Inflammatory macrophage treated with lipopolysaccharide for 1 hour (primary cell): ENCODE measurements at regions not wholly inside any gene's neighbourhood (a gene's known extent, or its start where the extent isn't known, plus 50 kb on each side); places are given as distances from the start of the nearest gene placed in this dataset.
"Not testable (repeated sequence)": the region's sequence is repeated elsewhere in the genome, so short reads cannot be mapped to it uniquely, and the experiment has no call there.

Source experiments
- DNase-seq, 2 donors: peaks; one replicate each; pipeline ENCODE4 v3.0.0-alpha.2; 2020 to 2022

DNA sequence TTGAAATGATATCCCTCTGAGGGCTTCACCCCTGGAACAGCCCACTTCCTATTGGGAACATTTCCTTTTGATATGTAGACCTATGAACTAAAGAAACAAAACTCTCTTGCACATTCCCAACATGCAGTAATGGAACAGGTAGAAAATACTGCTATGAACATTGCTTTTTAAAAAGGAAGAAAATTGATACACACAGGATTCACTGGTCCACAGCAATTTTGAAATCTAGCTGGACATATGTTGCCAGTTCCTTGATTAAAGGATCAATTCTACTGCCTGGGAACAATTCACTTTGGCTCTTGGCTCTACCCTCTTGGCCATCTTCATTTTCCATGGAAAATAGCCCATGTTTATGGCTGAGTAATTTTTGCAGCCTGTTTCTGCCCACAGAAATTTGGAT, 74.9 kb upstream of the ZNF280D start:
- no peak for DNase-seq

DNA sequence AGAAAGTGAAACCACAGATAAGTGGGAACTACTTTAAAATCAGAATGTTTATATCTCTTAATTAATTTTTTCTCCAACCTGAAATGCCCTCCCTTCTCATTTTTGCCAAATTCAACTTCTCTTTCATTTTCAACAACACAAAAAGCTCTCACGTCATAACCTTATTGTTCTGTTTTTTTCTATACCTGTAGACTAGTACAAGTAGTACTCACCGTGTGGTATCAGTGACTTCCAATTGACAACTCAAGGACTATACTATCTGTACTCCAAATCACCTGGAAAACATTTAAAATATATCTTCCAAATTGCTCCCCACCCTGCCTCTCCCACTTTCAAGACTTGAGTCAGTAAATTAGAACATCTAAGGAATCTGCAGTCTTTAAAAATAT, 72.8 kb upstream of the ZNF280D start:
- DNase-seq: no peak

- DNase-seq: no peak
These were observed 72.3 kb upstream of the ZNF280D start for GRCh38 chr15:56805466-56806147.

DNA sequence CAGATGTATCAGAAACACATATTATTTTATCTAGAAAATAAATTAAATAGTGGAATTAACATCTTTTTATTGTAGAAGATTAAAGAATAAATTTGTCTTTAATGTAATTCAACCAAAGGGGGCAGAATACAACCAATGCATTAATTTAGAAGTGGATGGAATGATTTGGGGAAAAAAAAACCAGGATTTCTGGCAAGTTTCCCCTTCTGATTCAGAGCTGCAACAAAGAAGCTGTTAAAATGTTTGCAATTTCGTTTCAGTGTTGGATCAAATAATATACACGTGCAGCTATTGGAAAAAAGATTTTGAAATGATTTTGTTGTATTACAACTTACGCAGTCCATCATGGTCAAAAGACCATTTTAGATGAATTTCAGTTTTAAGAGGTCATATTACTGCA, 71.6 kb upstream of the ZNF280D start:
- DNase-seq: no peak

- no peak for DNase-seq
These were observed 71.0 kb upstream of the ZNF280D start for GRCh38 chr15:56804279-56804678.

DNA sequence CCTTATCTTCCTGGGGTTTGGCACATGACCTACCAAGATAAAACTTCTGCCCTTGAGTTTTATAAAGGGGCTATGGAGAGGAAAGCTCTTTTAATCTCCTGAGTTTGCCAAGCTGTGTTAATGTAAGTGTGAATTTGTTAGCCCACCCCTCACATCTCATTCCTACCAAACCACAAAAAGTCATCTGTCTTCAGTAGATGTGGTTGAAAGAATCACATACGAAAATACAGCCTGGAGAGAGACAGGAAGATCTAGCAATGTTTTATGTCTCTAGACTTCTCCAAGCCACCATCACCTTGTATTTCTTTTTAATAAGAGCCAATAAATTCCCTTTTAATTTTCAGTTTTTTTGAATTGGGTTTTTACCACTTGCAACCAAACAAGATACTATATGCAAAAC, 68.9 kb upstream of the ZNF280D start:
- DNase-seq: no peak

- DNase-seq: no peak
These were observed 65.3 kb upstream of the ZNF280D start for GRCh38 chr15:56798639-56799038.

GRCh38 chr15:56797720-56798275, 64.5 kb upstream of the ZNF280D start:
- no peak for DNase-seq

DNA sequence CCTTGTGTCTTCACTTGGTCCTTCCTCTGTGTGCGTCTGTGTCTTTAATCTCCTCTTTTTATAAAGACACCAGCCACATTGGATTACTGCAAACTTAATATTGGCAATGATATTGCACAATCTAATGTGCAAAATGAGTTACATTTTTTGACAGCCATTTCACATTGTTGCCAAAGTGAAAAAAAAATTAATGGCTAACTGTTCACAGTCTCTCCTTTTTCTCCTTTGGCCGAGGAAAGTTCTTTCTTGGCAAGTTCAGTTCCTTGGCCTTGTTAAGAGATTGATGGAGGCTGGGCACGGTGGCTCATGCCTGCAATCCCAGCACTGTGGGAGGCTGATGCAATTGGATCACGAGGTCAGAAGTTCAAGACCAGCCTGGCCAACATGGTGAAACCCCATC, 62.2 kb upstream of the ZNF280D start:
- DNase-seq: no peak

DNA sequence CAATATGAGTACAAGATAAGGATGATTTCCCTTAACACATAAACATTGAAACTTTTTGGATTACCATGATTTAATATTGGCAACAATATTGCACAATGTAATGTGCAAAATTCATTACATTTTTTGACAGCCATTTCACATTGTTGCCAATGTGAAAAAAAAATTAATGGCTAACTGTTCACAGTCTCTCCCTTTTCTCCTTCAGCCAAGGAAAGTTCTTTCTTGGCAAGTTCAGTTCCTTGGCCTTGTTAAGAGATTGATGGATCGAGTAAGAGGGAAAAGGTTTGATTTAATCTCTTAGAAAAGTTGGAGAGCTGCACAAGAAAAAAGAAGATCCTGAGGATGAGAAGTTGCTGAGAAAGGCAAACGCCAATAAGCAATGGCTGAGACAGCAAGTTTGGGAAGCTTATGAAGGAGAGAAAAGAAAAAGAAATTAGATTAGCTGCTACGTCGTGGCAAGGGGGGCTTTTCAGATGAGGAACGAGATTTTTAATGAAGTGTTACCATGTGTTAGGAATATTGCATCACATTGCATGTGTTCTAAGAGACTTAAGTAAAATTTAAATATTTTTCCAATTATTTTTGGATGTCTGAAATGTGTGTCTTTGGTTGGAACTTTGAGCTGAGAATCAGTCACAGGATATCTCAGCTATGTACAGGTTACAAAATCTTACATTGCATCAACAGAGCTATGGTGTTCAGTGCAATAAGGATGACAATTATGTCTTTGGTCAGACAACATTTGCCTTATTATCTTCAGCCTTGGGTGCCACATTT, 61.4 kb upstream of the ZNF280D start:
- no peak for DNase-seq

GRCh38 chr15:56794165-56794552, 60.9 kb upstream of the ZNF280D start:
- DNase-seq: no peak

GRCh38 chr15:56792211-56792610, 58.9 kb upstream of the ZNF280D start:
- DNase-seq: no peak

DNA sequence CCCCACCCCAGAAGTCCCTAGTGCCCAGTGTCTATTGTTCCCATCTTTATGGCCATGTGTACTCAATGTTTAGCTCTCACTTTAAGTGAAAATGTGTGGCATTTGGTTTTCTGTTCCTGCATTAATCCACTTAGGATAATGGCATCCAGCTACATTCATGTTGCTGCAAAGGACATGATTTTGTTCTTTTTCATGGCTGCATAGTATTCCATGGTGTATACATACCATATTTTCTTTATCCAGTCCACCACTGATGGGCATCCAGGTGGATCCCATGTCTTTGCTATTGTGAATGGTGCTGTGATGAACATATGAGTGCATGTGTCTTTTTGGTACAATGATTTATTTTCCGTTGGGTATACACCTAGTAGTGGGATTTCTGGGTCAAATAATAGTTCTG, 58.2 kb upstream of the ZNF280D start:
- DNase-seq: not testable (repeated sequence)

DNA sequence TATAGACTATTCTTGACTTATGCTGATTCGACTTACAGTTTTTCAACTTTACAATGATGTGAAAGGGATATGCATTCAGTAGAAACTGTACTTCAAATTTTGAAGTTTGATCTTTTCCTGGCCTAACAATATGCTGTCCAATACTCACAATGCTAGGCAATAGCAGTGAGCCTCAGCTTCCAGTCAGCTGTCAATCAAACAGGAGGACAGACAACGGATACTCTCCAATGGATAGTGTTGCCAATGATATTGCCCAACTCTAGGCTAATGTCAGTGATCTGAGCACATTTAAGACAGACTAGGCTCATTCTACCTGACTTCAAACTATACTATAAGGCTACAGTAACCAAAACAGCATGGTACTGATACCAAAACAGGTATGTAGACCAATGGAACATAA, 55.0 kb upstream of the ZNF280D start:
- DNase-seq: no peak

DNA sequence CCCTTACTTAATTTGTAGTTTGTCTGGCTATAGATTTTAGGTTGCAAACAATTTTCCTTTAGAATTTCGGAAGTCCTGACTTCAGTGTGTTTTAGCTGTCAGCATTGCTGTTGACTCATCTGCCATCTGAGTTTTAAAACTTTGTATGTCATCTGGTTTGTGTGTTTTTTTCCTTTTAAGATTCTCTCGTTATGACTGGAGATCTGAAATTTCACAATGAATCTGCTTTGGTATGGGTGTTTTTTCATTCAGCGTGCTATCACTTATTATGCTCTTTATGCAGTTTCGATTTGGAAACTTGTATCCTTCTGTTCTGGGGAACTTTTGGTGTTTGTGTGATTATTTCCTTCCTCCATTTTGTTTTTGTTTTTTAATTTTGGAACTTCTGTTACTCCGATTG, 53.7 kb upstream of the ZNF280D start:
- DNase-seq: no peak

GRCh38 chr15:56783857-56784661, 50.8 kb upstream of the ZNF280D start:
- DNase-seq: no peak

GRCh38 chr15:56783156-56783856, 50.0 kb upstream of the ZNF280D start:
- no peak for DNase-seq
